A673 (cell line): ENCODE measurements at regions not wholly inside any gene's neighbourhood (a gene's known extent, or its start where the extent isn't known, plus 50 kb on each side); places are given as distances from the start of the nearest gene placed in this dataset.
A peak's percentile ranks its signal among the peaks of the same experiment; 100 is the strongest.

ENCODE experiments used
- BruUV-seq: library from RNA; stranded (reverse); fragments of 400-500 nt; replicated peaks from 2 replicates; lab custom pipeline; 2021; lab: Mats Ljungman, UMichigan
- CTCF ChIA-PET: fragments of 300-600 bp; sonication (Branson Sonifier 250); formaldehyde crosslinking; loops from one replicate; lab custom pipeline; 2022; ENCODE audit warnings: antibody characterized with exemption; lab: Charles Lee
- POLR2A ChIA-PET: fragments of 300-600 bp; sonication (Branson Sonifier 250); formaldehyde crosslinking; loops from one replicate; lab custom pipeline; 2022; ENCODE audit warnings: antibody characterized with exemption; ENCODE audit not compliant: low non-redundant PET; lab: Charles Lee
- DNase-seq: peaks from one replicate; pipeline ENCODE4 v3.0.0-alpha.2; 2015; ENCODE audit warnings: low spot score
- H3K27ac ChIP-seq: fragments of 200-600 bp; sonication (generic); 2 replicates; pipeline ENCODE4 v1.5.1; 2016; ENCODE audit warnings: mixed run types, low read depth, mild to moderate bottlenecking, mixed read lengths, antibody characterized with exemption, low read length; ENCODE audit not compliant: poor library complexity, severe bottlenecking
- H3K27me3 ChIP-seq: fragments of 200-600 bp; sonication (generic); replicated peaks from 2 replicates; pipeline ENCODE4 v1.6.1; 2017; ENCODE audit warnings: mixed run types, low read depth, mild to moderate bottlenecking, mixed read lengths, antibody characterized with exemption, low read length; ENCODE audit not compliant: insufficient read depth, poor library complexity
- H3K36me3 ChIP-seq: fragments of 200-600 bp; sonication (generic); 2 replicates; pipeline ENCODE4 v1.6.1; 2016; ENCODE audit warnings: mixed run types, mild to moderate bottlenecking, mixed read lengths, antibody characterized with exemption, low read length; ENCODE audit not compliant: insufficient read depth, poor library complexity, severe bottlenecking
- H3K4me1 ChIP-seq: fragments of 200-600 bp; sonication (generic); 2 replicates; pipeline ENCODE4 v1.6.1; 2017; ENCODE audit warnings: mixed run types, mild to moderate bottlenecking, mixed read lengths, antibody characterized with exemption, low read length; ENCODE audit not compliant: insufficient read depth, poor library complexity, severe bottlenecking
- H3K4me3 ChIP-seq: fragments of 200-600 bp; sonication (generic); 2 replicates; pipeline ENCODE4 v1.5.1; 2016; ENCODE audit warnings: low read depth, mixed run types, mild to moderate bottlenecking, mixed read lengths, low read length; ENCODE audit not compliant: poor library complexity, severe bottlenecking
- H3K9me3 ChIP-seq: fragments of 200-600 bp; sonication (generic); 2 replicates; pipeline ENCODE4 v1.6.1; 2016; ENCODE audit warnings: mixed run types, low read depth, mild to moderate bottlenecking, mixed read lengths, antibody characterized with exemption, low read length; ENCODE audit not compliant: poor library complexity, severe bottlenecking
- CTCF ChIP-seq: fragments of 300-800, 200-600 bp; sonication (generic); conservative IDR thresholded peaks from 2 replicates; pipeline ENCODE4 v1.5.1; 2017; ENCODE audit warnings: low read depth, mild to moderate bottlenecking, antibody characterized with exemption, low read length, moderate library complexity, mixed read lengths
- EZH2 ChIP-seq: fragments of 200-600 bp; sonication (generic); IDR thresholded peaks from 2 replicates; pipeline ENCODE4 v1.6.1; 2017; ENCODE audit warnings: borderline replicate concordance, low read depth, mild to moderate bottlenecking, mixed read lengths, antibody characterized with exemption, low read length; ENCODE audit not compliant: poor library complexity, severe bottlenecking
- intact Hi-C: fragments of 100-400 bp; cut with micrococcal nuclease; formaldehyde crosslinking; loops from one replicate; pipeline ENCODE4 v1.10.0; 2022; ENCODE audit not compliant: unreplicated experiment

GRCh38 chr12:67161322-67161918 lies 107.7 kb upstream of the CAND1 start:
- ChIA-PET POLR2A (interaction anchor here (0.7 kb wide), 1 partner anchor 21 kb away, joined by 3 read pairs; no protein-coding TSS in a partner anchor), CTCF (interaction anchor here (0.5 to 1.6 kb wide), 8 partner anchors 9 to 782 kb away, joined by 3 to 22 read pairs (median 4); partner anchors contain the start of gene CAND1)
- Histone ChIP-seq H3K9me3 (no peaks in the 10 kb centered on the region), H3K27ac (no peak overlapping the region), H3K27me3 (peaks cover 19% of the 10 kb centered on the region), H3K4me1 (no peaks in the 10 kb centered on the region), H3K36me3 (no peaks in the 10 kb centered on the region), H3K4me3 (no peak overlapping the region)
- TF ChIP-seq CTCF (peak; percentile 70), EZH2 (no peak)
- peak; percentile 62 for DNase-seq
- intact Hi-C loops: no loop called here
- BruUV-seq: no TSS peak

- no peak for DNase-seq
- ChIA-PET CTCF (no interaction called here), POLR2A (no interaction called here)
- intact Hi-C loops: no loop called here
- BruUV-seq: no TSS peak
- H3K4me1 ChIP-seq: no peaks in the 10 kb centered on the region
- no peak overlapping the region for H3K4me3 ChIP-seq
- peaks cover 4% of the 10 kb centered on the region for H3K27me3 ChIP-seq
- H3K36me3 ChIP-seq: no peaks in the 10 kb centered on the region
- no peaks in the 10 kb centered on the region for H3K9me3 ChIP-seq
- TF ChIP-seq EZH2 (no peak), CTCF (no peak)
- no peak overlapping the region for H3K27ac ChIP-seq
These were observed 95.9 kb upstream of the CAND1 start for GRCh38 chr12:67173258-67173657.

GRCh38 chr12:67182551-67182950 lies 86.6 kb upstream of the CAND1 start:
- Histone ChIP-seq H3K4me3 (no peak overlapping the region), H3K9me3 (no peaks in the 10 kb centered on the region), H3K4me1 (no peaks in the 10 kb centered on the region), H3K27me3 (peaks cover 55% of the 10 kb centered on the region), H3K27ac (no peak overlapping the region), H3K36me3 (no peaks in the 10 kb centered on the region)
- no peak for DNase-seq
- POLR2A ChIA-PET: interaction anchor here (0.6 kb wide), 1 partner anchor 21 kb away, joined by 3 read pairs; no protein-coding TSS in a partner anchor
- TF ChIP-seq CTCF (no peak), EZH2 (no peak)
- CTCF ChIA-PET: no interaction called here
- no TSS peak for BruUV-seq
- intact Hi-C loops: no loop called here
